ENCODE measurements at regions not wholly inside any gene's neighbourhood (a gene's known extent, or its start where the extent isn't known, plus 50 kb on each side); places are given as distances from the start of the nearest gene placed in this dataset.

- TF ChIP-seq, protein P1, sequence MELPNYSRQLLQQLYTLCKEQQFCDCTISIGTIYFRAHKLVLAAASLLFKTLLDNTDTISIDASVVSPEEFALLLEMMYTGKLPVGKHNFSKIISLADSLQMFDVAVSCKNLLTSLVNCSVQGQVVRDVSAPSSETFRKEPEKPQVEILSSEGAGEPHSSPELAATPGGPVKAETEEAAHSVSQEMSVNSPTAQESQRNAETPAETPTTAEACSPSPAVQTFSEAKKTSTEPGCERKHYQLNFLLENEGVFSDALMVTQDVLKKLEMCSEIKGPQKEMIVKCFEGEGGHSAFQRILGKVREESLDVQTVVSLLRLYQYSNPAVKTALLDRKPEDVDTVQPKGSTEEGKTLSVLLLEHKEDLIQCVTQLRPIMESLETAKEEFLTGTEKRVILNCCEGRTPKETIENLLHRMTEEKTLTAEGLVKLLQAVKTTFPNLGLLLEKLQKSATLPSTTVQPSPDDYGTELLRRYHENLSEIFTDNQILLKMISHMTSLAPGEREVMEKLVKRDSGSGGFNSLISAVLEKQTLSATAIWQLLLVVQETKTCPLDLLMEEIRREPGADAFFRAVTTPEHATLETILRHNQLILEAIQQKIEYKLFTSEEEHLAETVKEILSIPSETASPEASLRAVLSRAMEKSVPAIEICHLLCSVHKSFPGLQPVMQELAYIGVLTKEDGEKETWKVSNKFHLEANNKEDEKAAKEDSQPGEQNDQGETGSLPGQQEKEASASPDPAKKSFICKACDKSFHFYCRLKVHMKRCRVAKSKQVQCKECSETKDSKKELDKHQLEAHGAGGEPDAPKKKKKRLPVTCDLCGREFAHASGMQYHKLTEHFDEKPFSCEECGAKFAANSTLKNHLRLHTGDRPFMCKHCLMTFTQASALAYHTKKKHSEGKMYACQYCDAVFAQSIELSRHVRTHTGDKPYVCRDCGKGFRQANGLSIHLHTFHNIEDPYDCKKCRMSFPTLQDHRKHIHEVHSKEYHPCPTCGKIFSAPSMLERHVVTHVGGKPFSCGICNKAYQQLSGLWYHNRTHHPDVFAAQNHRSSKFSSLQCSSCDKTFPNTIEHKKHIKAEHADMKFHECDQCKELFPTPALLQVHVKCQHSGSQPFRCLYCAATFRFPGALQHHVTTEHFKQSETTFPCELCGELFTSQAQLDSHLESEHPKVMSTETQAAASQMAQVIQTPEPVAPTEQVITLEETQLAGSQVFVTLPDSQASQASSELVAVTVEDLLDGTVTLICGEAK (IDR thresholded peaks at IDR 0.05): no peak
- TF ChIP-seq, protein P1 (CRISPR knock-in tag; IDR thresholded peaks at IDR 0.05): no peak
- no peak for TF ChIP-seq ZNF605 (CRISPR knock-in tag; IDR thresholded peaks at IDR 0.05)
- TF ChIP-seq KMT2A (CRISPR knock-in tag; IDR thresholded peaks at IDR 0.05): no peak
- no peak for TF ChIP-seq RBFOX2 (IDR thresholded peaks at IDR 0.05; ENCODE audit: low read depth, low read length)
- no peak for TF ChIP-seq ZBTB44 (CRISPR knock-in tag; IDR thresholded peaks at IDR 0.05)
- TF ChIP-seq SSRP1 (CRISPR knock-in tag; IDR thresholded peaks at IDR 0.05): no peak
- TF ChIP-seq SP5 (CRISPR knock-in tag; IDR thresholded peaks at IDR 0.05; ENCODE audit: borderline replicate concordance, low read depth): no peak
- TF ChIP-seq DR1 (CRISPR knock-in tag; IDR thresholded peaks at IDR 0.05): no peak
Observed at GRCh38 chr13:37443538-37443937, 155.0 kb downstream of the POSTN start (continued).

Measured in HepG2 (cell line).